LNCAP (cell line): ENCODE measurements at regions not wholly inside any gene's neighbourhood (a gene's known extent, or its start where the extent isn't known, plus 50 kb on each side); places are given as distances from the start of the nearest gene placed in this dataset.

ENCODE experiments used
- TF ChIP-seq, protein P1 (sequence below): fragments of 450-650 bp; IDR thresholded peaks from 2 replicates; pipeline ENCODE4 v1.5.1; 2017; ENCODE audit warnings: mild to moderate bottlenecking

DNA sequence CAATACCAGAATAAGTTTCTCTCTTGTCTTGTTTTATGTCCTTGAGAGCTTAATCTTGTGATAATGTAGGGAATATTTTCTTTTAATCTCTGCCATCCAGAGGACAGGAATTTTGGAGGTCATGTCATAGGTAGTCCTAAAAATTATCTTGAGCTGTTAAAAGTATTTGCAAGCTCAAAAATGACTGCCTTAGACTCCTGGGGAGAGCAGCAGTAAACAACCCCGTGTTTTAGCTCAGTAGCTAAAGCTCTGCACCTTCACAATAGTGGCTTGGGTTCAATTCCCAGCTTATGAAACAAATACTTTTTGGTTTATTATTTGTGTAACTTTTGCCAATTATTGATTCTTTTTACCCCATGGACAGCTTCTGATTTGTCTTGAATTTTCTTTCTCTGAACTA is 99.4 kb upstream of the OLFM3 start:
- TF ChIP-seq, protein P1, sequence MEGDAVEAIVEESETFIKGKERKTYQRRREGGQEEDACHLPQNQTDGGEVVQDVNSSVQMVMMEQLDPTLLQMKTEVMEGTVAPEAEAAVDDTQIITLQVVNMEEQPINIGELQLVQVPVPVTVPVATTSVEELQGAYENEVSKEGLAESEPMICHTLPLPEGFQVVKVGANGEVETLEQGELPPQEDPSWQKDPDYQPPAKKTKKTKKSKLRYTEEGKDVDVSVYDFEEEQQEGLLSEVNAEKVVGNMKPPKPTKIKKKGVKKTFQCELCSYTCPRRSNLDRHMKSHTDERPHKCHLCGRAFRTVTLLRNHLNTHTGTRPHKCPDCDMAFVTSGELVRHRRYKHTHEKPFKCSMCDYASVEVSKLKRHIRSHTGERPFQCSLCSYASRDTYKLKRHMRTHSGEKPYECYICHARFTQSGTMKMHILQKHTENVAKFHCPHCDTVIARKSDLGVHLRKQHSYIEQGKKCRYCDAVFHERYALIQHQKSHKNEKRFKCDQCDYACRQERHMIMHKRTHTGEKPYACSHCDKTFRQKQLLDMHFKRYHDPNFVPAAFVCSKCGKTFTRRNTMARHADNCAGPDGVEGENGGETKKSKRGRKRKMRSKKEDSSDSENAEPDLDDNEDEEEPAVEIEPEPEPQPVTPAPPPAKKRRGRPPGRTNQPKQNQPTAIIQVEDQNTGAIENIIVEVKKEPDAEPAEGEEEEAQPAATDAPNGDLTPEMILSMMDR, result no peak

DNA sequence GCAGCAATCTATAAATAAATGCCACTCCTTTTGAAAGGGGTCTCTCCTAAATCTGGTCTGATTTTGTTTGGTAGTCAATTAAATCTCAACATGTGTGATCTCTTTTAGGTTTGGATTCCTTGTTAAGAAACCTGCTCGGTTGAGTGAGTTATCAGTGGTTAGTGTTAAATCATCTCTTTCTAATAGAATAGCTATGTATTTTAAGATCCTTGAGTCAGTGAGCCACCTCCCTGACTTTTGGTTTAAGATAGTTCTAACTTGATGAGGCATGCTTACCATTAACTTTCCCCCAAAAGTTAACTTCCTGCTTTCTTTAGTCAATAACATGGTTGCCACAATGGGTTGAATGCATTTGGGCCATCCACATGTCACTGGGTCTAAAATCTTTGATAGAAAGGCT is 93.1 kb upstream of the OLFM3 start:
- TF ChIP-seq, protein P1, result no peak

DNA sequence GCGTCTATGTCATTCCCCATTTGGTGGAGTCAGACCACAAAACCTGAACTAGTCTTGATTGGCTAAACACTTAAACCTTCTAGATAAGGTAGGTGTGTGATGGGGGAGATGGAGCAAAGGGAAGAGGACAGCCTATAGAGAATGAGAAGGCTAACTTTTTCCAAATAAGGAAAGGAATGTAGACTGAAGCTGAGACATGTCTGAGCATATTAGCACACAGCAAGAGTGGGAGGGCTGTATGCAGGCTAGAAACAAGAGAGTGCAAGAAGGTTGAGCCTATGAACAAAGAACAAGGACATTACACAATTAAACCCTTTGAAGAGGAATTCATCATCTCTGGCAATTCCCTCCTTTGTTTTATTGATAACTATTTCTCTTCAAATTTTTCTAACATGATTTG is 89.2 kb upstream of the OLFM3 start:
- TF ChIP-seq, protein P1, result no peak

DNA sequence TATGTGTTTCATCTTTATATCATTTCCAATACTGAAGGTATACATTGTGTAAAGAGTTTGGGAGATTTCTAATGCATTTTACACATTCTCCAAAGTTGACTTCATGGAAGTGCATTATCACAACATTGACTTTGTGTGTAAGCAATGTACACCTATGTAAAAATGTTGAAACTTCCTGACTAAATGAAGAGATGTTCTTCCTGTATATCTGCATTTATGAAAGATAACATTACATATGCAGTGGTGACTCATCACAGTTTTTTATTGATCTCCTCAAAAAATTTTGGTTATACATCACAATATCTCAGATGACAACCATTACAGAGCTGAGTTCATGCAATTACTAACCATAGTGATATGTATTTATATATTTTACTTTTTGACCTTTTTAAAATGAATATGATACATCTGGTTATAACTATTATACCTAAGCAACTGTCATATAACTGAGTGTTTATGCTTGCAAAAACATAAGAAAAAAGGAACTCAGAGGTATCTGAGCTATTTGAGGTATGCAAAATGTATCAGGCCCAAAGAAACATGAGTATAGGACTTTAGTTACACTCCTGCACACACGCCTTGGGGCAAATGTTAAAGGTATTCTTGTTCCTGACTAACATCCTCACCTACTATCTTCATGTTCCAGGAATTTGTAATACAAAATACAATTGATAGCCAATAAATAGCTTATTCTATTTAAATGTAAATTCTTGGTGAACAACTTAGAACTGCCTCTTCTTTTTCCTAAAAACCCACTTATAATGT is 88.2 kb upstream of the OLFM3 start:
- TF ChIP-seq, protein P1, result no peak

DNA sequence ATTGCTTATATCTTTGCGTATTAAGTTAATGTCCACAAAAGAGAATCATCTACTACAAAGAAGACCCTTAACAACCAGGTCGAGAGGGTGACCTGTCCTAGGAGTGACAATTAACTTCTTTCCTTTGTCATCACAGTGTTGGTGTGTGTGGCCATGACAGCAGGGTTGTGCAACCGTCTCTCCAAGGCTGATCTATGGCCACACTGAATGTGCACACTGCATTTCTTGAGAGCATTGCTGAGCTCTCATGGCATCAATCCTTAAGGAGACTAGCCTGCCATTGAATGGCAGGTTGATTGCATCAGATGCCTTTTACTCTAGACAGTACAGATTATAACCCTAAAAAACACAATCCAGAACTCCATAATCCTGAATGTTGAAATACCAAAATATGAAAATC is 86.5 kb upstream of the OLFM3 start:
- TF ChIP-seq, protein P1, result no peak

DNA sequence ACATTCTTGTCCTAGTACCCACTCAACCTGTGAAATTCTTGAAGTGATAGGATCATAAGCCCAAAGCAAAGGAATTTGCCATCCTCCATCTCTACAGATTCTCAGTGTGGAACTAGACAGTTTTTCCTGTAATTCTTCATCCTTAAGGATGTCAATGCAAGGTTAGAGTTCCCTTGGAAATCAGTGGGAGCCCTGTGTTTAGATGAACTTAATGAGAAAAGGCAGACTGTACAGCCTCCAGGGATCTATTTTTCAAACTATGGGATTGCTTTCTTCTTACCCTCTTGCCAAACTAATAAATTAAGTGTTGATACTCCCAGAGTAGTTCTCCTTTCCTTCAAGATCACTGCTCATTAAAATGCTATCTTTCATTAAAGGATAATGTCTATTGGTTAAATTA is 78.1 kb upstream of the OLFM3 start:
- TF ChIP-seq, protein P1, result no peak

DNA sequence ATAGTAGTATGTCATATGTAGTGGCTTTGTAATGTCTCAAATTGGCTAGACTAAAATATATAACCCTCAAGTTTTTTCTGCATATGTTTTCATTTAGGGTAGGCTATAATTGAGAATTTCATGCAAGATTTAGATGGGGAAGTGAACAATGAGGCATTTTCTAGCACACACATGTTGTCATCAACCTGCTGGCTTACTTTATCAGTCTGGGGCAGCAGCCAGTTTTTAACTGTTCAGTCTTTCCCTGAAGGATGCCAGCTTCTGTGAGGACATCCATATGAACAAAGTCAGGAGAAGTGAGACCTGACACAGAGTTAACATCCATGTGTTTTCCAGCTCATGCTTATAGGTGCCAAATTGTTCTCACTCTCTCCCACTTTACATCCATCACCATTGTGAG is 74.7 kb upstream of the OLFM3 start:
- TF ChIP-seq, protein P1, result no peak

DNA sequence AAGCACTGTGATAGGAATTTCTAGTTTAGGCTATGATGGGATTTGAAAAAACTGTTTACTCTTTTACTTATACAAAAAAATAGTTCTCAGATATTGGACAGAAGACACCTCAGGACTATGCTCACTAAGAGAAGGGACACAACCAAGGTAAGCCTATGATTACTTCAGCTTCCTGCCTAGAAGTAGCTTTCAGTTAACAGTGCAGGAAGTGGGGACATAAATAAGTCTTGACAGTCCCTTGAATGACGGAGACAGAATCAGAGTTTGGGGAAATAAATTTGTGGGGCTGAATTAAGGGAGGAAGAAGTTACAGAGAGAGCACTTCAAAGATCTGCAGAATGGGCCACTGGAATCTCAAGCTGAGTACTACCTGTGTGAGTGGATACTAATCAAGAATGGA is 53.8 kb upstream of the OLFM3 start:
- TF ChIP-seq, protein P1, result no peak
